CD4-positive, alpha-beta T cell treated with Interleukin-1 beta for 1 hour (primary cell): ENCODE measurements at regions not wholly inside any gene's neighbourhood (a gene's known extent, or its start where the extent isn't known, plus 50 kb on each side); places are given as distances from the start of the nearest gene placed in this dataset.
"Not testable (repeated sequence)": the region's sequence is repeated elsewhere in the genome, so short reads cannot be mapped to it uniquely, and the experiment has no call there.

ENCODE experiments used
- DNase-seq, 2 donors: peaks; one replicate each; pipeline ENCODE4 v3.0.0-alpha.2; 2020 to 2022

DNA sequence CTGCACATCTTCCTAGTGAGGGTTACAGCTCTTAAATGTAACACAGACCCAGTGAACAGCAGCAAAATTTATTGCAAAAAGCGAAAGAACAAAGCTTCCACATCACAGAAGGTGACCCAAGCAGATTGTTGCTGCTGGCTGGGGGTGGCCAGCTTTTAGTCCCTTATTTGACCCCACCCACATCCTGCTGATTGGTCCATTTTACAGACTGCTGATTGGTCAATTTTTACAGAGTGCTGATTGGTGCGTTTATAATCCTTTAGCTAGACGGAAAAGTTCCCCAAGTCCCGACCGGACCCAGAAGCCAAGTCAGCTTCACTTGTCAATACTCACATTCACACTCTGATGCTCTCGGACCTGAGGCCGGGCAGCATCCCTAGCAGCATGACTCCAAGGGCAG is 154.5 kb upstream of the ATP10A start:
- DNase-seq: no peak

GRCh38 chr15:26015516-26016075 is 152.5 kb upstream of the ATP10A start:
- no peak for DNase-seq

GRCh38 chr15:26013981-26014380 is 150.9 kb upstream of the ATP10A start:
- DNase-seq: no peak

DNA sequence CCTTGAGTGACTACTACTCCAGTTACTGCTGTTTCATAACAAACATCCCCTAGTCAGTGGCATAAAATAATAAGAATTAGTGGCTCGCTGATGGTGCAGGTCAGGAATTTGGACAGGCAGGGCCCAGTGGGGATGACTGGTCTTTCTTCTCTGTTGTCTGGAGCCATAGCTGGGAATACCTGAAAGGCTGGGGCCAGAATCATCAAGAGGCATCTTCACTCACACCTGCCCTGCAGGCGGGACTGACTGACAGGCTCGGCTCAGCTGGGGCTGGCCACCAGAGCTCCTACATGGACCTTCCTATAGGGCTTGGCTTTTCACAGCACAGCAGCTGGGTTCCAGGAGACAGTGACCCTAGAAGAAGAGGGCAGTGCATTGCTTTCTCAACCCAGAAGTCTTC is 148.8 kb upstream of the ATP10A start:
- DNase-seq: no peak

DNA sequence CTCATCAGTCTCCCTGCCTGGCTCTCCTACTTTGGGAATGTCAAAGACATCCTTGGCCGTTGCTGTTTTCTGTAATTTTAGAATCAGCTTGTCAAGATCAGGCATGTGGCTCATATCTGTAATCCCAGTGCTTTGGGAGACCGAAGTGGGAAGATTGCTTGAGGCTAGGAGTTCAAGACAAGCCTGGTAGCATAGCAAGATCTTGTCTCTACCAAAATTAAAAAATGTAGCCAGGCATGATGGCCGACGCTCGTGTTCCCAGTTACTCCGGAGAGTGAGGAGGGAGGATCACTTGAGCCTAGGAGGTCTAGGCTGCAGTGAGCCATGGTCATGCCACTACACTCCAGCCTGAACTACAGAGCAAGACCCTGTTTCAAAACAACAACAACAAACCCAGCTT is 144.0 kb upstream of the ATP10A start:
- DNase-seq: no peak

DNA sequence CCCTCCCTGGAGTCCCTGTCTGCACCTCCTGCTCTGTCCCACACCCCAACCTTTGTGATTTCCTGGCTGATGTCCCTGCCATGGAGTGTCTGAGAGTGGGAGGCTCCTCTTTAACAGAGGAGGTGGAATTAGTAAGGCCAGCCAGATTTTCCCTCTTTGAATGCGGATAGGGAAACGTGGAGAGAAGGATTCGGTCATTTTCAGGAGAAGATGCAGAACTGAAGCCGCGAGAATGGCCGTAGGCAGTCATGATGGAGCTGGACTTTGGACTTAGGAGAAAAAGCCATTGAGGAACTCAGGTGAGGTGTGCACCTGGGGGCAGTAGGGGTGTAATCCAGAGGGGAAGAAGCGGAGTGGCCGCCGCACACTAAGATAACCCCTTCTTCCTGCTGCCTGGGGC is 138.1 kb upstream of the ATP10A start:
- DNase-seq: no peak

DNA sequence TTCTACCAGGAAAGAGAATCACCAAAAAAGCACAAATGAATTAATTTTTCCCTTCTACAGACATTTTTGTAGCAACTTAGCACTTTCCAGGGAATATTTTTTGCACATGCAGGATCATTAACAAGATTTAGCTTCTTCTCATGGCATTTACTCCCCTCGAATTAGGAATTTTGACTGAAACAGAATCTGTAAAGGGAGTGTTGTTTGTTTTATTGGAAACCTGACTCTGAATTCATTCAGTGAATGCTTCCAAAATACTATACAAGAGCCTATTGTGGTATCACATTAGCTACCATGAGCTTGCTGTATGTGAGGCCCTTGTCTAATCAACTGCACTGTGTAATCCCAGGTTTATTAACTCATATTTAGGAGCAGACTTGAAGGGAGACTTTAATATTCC is 130.4 kb upstream of the ATP10A start:
- no peak for DNase-seq

- DNase-seq: no peak
These were observed 127.1 kb upstream of the ATP10A start for GRCh38 chr15:25990220-25990619.

GRCh38 chr15:25989327-25989726 is 126.2 kb upstream of the ATP10A start:
- DNase-seq: no peak

DNA sequence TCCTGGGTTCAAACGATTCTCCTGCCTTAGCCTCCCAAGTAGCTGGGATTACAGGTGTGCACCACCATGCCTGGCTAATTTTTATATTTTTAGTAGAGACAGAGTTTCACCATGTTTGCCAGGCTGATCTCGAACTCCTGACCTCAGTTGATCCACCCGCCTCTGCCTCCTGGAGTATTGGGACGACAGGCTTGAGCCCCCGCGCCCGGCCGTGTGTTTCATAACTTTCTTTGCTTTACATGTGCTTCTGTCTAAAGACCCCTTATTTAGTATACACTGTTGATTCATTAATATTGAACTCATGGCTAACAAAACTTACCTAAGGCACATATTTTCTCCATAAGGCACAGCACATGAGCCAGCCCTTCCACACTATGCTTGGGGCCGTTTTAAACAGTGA is 125.6 kb upstream of the ATP10A start:
- DNase-seq: not testable (repeated sequence)

DNA sequence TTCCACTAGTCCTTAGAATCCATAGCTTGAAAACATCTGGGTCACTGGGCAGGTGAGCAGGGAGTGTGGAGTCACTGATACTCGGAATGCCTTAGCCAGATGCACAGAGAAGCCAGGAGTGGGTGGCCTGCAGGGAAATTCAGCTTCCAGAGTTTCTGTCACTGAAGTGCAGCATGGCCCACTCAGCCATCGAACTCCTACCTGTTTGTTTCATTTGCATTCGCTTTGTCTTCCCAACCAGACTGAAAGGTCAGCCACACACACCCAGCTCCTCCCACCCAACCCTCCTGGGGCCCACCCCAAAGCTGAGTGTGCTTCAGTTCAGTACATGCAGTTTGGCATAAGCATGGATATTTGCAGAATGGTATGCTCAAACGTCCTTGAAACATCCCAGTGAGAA is 124.5 kb upstream of the ATP10A start:
- no peak for DNase-seq

GRCh38 chr15:25985165-25985564 is 122.0 kb upstream of the ATP10A start:
- no peak for DNase-seq

DNA sequence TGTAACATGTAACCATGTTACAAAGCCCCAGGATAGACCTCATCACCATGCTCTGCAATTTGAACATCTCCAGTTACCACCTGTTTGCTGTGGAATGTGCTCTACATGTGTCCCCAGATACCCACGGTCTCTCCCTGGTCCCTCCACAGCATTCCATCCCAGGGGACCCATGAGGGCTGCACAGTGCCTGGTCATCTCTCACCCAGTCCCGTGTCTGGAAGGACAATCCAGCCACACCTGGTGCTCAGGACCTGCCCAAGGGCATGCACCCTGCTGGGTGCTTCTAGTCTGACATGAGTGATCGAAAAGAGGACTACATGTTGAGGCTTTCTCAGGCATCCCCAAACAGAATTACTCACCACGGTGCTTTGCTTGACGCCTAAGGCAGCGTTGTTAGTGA is 119.6 kb upstream of the ATP10A start:
- DNase-seq: no peak

DNA sequence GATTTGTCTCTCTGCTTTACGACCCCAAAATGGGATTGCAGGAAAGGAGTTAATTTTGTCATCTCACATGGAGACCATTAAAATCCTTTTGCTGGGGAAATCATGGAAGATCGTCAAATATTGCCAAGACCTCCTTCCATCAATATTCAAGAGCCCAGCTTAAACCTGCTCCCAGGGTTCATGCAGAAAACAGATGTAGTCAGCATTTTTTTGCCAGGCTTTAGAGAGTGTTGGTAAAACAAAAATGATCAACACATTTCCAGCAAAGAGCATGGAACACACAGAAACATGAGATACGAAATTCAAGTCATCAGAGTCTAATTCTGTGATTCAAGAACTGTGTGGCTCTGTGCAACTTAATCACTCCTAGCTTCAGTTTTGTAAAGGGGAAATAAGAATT is 118.0 kb upstream of the ATP10A start:
- no peak for DNase-seq

GRCh38 chr15:25972141-25972675 is 109.1 kb upstream of the ATP10A start:
- DNase-seq: no peak

- no peak for DNase-seq
These were observed 107.9 kb upstream of the ATP10A start for GRCh38 chr15:25971053-25971452.

DNA sequence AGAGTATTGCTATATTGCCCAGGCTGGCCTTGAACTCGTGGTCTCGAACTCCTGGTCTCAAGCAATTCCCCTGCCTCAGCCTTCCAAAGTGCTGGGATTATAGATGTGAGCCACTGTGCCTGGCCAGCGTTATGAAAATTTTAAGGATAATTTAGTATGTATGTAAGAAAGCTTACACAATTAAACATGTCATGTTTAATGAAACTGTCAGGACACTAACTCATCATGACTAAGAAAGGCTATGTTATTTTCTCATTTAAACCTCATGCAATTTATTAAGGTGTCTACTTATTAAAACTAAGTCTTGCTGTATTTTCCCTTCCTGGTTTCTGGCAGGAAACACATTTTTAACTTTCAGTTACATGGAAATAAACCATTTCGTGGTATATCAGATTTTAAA is 106.8 kb upstream of the ATP10A start:
- no peak for DNase-seq

- DNase-seq: no peak
These were observed 104.0 kb upstream of the ATP10A start for GRCh38 chr15:25967116-25967515.

- no peak for DNase-seq
These were observed 102.2 kb upstream of the ATP10A start for GRCh38 chr15:25965326-25965725.

DNA sequence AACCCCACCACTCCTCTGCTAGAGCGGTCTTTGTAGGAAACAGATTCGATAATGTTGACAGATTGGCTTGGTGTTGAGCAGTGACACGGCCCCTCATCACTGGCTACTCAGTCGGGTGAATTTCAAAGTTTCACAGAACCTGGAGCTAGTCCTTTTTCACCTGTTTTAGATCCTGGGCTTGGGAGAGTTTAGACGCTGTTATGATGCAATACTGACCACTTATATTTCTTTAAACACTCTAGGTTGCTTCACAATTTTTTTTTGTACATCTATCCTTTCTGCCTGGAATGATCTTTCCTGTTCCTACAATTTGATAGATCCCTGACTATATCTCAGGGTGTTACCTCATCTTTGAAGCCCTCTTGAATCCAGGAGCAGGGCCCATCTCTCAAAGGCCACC is 97.1 kb upstream of the ATP10A start:
- DNase-seq: no peak

GRCh38 chr15:25959100-25959499 is 96.0 kb upstream of the ATP10A start:
- DNase-seq: no peak

- no peak for DNase-seq
These were observed 92.5 kb upstream of the ATP10A start for GRCh38 chr15:25955628-25956027.

- no peak for DNase-seq
These were observed 91.3 kb upstream of the ATP10A start for GRCh38 chr15:25954398-25954797.

- no peak for DNase-seq
These were observed 86.9 kb upstream of the ATP10A start for GRCh38 chr15:25950014-25950413.
